Jurkat, Clone E6-1 (cell line): ENCODE measurements at regions not wholly inside any gene's neighbourhood (a gene's known extent, or its start where the extent isn't known, plus 50 kb on each side); places are given as distances from the start of the nearest gene placed in this dataset.
A peak's percentile ranks its signal among the peaks of the same experiment; 100 is the strongest.

Experiments
- DNase-seq: peaks from one replicate; pipeline ENCODE4 v3.0.0-alpha.2; 2011; ENCODE audit warnings: low read depth, low spot score
- H3K4me3 ChIP-seq: 2 replicates; pipeline ENCODE4 v1.5.1; 2011; ENCODE audit warnings: mild to moderate bottlenecking, low read length, control low read depth, moderate library complexity

DNA sequence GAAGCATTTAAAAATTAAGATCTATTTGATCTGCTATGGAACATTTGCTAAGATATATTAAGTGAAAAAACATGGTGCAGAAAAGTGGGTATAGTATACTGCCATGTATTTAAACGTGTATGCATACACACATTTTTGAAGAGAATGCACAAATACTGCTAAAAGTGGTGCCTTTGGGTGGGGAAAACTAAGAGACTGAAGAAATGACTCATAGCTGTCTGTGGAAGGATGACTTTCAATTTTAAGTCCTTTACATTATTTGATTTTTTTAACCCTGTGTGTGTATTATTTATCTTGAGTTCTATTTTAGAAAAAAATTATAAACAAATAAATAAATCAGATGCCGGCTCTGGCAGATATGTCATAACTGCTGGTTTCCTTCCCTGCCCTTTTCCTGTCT lies 120.7 kb upstream of the SLIT3 start:
- no peak overlapping the region for H3K4me3 ChIP-seq
- DNase-seq, result no peak

DNA sequence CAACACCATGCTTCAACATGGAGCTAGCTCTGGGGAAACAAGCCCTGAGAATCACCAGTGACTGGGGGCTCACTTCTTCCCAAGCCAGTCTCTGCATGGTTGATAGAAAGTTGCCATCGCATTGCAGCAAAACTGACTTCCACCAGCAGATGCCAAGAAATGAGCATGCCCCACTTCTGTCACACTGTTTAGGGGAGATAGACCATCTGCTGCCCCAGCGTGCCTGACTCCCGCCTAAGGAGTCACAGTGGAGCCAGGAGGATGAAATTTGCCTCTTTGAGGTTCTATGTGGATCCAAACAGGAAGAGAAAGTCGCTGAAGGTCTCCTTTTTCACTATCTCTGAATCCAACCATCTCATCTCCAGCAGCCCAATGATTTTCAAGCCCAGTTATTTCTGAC lies 116.7 kb upstream of the SLIT3 start:
- no peak for DNase-seq
- no peak overlapping the region for H3K4me3 ChIP-seq

DNA sequence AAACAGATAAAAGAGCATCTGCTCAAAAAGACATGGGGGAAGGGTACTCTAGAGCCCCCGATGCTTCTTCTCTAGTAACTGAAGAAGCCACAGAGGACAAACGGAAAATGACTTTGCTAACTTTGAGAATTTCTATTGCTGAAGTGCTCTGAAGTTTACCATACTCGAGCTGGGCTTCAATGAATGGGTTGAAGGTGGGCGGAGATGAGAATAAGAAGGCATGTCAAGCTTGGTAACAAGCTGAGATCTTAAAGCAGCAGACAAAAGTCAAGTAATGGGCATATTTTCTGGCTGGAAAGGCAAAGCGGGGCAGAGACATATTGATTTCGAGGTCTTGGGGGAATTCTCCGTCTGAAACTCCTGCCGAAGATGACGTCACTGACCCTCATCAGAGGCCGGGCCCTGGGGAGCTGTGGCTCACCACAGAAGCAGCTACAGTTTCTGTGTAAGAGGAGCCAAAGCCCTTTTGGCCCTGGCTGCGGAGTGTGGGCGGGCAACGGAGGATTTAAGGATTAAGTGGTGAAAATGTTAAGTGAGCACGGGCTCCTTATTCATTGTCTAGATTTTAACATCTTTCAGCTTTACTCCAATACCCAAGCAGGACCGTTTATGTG lies 115.8 kb upstream of the SLIT3 start:
- no peak overlapping the region for H3K4me3 ChIP-seq
- no peak for DNase-seq

DNA sequence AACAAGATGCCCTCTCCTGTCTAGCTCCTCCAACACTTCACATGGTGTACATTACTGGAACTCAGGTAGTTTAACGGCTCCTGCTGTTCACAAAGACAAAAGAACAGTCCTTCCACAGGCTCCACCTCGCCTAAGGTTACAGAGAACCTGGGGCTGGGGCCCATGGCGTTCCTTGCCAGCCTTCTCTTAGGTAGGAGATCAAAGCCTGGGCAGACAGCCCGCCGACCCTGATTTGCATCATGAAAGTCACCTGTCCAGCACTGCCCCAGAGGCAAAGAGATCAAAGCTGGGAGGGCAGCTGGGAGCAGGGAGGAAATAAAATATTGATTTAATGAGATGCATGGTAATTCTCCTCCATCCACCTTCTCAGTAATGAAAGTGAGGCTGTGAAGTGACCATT lies 115.0 kb upstream of the SLIT3 start:
- H3K4me3 ChIP-seq, result no peak overlapping the region
- DNase-seq, result no peak

DNA sequence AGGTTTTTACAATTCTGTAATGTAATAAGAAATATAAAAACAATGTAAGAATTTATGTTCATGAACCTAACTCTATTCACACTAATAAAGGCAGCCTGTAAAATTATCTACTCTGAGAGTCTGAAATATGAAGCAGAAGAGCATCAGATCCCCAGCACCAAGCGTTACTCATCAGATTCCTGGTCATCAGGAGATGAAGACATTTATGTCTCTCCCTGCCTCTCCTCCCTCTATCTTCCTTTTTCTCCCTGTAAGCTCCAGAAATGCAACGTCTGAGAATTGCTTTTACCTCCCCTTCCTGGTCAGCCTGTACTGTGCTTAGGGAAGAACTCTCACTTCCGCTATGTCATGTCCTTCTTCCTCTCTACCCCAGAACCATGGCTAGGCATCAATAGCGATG lies 114.4 kb upstream of the SLIT3 start:
- DNase-seq, result no peak
- H3K4me3 ChIP-seq, result no peak overlapping the region

DNA sequence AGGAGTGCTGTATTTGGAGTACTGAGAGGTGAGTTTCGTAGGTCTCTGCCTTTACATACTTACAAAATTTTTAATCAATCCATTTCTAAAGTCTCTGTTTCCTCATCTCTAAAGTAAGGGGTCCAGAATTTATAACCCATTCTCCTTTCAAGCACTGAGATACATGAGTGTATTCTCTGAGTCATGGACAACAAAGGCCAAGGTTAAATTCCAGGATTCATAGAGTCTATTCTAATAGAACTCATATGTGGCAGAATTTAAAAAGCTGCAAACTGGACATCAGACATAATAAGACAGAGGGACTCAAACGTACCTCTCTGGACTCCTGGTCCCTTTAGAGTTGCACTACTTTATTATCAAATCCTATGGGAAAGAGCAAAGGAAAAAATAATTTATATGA lies 112.5 kb upstream of the SLIT3 start:
- H3K4me3 ChIP-seq, result no peak overlapping the region
- no peak for DNase-seq

DNA sequence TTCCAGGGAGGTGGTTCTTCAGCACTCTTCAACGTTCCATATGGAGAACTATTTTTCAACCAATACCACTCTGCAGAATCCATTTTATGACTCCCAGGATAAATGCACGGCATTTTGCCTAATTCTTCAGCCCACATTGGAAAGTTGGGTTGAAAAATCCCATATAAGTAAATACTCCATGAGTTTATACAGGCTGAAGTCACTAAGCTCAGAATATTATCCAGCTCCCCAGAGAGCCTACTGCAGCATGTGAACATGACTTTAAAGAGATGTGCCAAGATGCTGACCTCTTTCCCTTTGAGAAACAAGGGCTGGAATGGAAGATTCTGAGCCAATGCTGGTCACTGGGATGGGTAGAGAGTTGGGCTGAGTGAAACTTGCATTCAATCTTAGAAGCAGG lies 111.9 kb upstream of the SLIT3 start:
- no peak for DNase-seq
- no peak overlapping the region for H3K4me3 ChIP-seq

DNA sequence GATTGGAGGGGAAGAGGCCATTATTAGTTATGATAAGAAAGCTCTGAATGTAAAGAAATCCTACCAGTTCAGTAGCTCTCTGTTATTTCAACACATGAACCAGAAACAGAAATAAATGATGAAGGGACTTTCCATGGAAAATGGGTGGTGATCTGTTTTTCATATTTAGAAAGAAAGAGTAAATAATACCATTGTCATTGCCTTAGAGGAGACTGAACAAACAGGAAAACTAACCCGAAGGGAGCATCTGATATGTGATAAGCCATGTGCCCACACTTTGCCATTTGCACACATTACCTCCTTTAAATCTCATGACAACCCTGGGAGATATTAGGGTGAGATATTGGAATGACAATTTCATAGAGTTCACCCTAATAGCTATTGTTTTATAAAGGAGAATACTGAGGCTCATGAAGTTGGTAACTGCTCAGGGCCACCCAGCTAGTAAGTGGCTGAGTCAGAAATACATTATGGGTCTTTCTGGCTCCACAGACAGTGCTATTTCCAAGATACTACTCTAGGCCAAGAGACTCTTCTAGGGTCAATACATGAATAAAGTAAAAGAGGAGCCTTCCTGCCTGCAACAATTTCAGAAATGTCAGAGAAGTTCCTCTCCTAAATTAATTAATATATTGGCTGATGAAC lies 111.0 kb upstream of the SLIT3 start:
- H3K4me3 ChIP-seq, result no peak overlapping the region
- no peak for DNase-seq

DNA sequence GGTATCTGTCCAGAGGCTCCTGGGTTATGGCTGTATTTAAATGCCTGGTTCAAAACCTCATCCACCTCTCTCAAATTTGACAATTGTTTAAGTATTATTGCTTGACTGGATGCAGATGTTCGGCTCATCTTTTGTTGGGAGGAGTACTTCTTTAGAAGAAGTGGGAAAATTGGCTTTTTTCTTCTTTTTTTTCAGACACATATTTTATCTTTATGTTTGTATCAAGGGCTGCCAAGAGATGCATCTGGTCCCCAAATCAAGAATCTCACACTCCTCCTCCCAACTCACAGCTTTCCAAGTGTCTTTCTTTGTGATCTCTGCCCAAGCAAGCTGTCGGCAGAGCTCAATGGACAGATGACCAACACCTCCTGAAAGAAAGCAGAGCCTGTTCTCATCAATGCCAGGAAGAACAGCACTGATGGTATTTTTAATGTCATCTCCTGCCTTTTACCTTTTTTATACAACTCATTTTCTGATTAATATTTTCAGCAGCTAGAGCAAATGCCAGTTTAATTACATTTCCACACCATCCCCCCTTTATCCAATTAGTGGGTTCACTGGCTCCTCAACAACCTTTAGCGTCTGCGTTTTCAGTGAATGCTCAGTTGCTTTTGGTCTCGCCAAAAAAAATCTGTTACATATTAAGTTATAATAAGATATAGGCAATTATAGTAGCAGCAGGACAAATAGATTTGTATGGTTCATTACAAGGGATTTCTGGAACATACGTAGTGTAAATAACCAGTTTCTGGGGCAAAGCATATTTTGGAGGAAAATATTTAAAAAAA lies 110.3 kb upstream of the SLIT3 start:
- H3K4me3 ChIP-seq, result no peak overlapping the region
- no peak for DNase-seq

DNA sequence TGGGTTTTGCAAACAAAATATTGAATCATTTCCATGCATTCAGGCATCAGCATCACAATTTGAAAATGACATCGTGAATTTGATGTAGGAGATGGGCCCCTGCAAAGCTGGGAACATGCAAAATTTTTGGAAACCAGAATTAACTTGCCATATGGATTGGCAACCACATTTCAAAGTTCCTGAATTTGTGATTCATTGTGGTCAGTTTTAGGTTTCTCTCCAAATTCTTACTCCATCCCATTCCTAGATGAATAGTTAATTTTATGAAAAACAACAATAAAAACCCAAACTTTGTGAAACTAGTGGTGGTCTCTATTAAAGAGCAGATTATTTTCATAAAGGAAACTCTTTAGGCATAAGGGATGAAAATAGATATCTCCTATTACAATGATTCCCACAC lies 107.8 kb upstream of the SLIT3 start:
- no peak for DNase-seq
- no peak overlapping the region for H3K4me3 ChIP-seq

DNA sequence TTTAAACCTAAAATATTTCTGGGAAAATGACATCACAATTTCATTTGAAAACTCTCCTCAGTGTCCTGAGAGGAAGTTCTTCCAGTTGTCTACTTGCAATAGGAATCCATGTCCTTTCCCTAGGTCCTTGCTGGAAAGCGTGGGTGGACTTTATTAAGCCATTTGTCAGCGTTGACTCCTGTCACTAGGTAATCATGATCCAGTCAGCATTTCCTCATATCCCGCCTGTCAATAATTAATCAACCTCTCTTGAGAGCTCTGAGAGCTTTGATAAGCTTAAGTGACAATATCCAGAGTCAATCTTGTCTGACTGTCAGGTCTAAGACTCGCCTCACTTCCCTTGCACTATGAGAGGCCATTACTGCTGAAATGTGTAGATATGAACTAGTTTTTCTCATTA lies 107.2 kb upstream of the SLIT3 start:
- no peak for DNase-seq

DNA sequence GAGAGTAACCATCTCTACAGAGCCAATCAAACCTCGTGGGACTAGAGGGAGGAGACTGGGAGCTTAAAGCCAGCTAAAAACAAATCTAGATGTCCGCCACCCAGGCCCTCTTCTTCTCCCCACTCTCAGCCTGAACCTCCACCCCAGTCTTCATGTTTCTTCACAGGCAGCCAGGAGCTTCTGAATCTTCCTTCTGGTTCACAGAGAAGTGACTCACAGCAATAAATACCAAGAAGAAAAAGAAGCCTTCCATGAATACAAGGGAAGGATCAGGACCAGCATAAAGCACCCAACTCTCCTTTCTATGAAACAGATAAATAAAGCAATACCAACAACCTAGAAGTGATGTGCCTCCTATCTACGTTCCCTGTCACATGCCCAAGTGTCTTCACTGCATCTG lies 103.3 kb upstream of the SLIT3 start:
- H3K4me3 ChIP-seq, result no peak overlapping the region
- no peak for DNase-seq

More for the DNA sequence above, 107.2 kb upstream of the SLIT3 start:
- no peak overlapping the region for H3K4me3 ChIP-seq

DNA sequence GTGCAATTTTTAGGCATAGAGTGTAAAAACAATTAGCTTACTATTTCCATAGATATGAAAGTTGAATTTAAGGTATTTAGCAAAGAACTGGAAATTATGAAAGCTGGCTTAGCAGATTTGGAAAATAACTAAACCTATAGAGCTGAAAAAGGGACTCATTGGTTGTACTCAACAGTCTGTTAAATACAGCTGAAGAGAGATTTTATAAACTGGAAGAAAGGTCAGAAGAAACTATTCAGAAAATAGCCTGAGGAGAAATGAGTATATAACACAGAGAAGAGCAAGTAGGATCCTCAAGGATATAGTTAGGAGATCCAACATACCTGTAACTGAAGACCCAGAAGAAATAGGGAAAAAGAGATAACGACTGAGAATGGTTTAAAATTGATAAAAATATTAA lies 97.6 kb upstream of the SLIT3 start:
- no peak overlapping the region for H3K4me3 ChIP-seq
- no peak for DNase-seq

DNA sequence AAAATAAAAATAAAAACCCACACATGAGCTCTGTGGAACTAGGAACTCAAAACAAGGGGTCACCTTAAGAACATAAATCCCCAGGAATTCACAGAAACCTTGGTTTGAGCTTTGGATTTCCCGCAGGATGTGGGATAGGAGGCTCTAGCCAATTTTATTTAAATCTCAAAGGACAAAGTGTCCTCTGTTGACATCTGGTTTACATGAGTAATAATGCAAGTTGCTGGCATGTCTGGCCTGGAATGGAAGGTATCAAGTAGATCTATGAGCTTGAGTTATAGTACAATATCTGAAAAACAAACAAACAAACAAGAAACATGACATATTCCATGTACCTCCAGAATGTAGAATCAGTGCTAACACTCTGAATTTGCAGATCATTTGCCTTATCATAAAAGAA lies 94.2 kb upstream of the SLIT3 start:
- no peak for DNase-seq

DNA sequence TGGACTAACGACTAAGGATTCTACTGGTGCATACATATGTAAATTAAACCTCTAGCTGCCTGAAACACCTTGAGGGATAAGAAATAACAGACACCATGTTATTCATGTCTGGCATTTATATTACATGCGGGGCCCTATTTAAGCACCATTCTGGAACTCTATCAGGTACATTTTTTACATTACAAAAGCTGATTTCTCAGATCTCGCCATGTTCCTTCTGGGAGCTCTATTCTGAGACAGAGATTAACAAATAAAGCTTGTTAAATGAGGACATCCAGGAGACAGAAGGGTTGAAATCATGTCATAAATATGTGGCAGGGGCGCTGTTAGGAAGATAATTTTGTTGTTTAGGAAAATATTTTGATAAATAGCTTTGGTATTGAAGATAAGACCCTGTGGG lies 93.4 kb upstream of the SLIT3 start:
- no peak overlapping the region for H3K4me3 ChIP-seq

More for the DNA sequence above, 94.2 kb upstream of the SLIT3 start:
- H3K4me3 ChIP-seq, result no peak overlapping the region

DNA sequence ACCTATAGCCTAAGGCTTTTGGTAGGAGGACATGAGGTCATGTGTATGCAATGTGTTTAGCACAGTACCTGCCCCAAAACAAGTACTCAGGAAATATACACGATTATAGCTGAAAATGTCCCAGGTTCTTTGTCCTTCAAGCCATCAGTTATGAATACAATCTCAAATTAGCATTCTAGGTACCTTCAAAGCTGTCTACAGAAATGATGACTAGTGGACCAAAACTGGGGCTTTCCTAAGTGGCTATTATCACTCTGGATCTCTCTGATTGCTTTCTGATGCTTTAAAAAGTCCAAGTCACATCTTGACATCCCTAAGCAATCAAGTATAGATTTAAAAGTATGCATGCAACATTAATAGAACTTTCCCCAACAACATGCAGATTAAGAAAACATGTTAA lies 93.0 kb upstream of the SLIT3 start:
- no peak overlapping the region for H3K4me3 ChIP-seq
- no peak for DNase-seq

More for the DNA sequence above, 93.4 kb upstream of the SLIT3 start:
- no peak for DNase-seq

DNA sequence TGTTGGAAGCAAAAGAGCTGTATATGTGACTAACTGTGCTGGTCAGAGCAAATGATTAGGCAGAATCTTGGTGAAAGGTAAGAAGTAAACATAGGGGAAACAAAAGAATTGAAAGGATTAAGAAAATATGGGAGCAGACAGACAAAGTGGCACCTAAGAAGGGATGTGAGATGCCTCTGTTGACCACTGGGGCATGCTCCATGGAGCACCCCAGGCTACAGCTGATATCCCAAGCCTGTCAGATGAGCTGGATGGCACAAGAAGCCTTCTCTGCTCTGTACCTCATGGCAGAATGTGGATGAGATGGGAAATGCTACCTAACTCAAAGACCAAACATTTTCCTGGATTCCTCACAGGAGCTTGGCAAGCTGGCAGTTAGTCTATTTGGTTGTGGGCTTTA lies 89.3 kb upstream of the SLIT3 start:
- no peak overlapping the region for H3K4me3 ChIP-seq
- DNase-seq, result no peak

DNA sequence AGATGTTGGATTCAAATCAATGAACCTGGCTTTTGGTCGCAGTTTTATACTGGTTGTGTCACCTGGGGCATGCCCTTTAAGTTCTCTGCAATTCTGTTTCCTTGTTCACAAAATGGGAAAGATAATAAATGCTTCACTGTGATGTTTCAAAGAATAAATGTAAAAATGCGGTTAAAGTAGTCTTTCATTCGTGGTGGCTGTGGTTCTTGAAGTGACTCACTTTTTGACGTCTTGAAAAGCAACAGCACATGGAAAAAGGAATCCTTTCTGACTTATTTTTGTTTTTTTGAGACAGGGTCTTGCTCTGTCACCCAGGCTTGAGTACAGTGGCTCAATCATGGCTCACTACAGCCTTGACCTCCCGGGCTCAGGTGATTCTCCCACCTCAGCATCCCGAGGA lies 88.4 kb upstream of the SLIT3 start:
- no peak for DNase-seq
- H3K4me3 ChIP-seq, result no peak overlapping the region

DNA sequence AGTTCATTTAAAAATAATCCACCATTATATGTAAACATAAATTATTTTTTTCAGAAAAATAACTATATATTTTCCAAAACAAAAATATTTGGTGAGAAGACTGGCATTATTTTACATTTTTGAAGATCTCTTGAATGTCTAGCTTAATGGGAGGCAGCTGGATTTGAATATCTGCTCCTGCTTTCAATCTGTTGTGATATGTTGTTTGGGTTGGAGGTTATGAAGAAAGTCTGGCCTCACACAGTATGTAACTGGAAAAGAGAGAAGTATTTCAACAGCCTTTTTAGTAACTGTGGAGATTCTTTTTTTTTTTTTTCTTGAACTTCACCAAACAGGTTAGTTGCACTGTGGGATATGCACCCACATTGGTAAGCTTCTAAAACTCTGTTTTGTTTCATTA lies 84.7 kb upstream of the SLIT3 start:
- no peak for DNase-seq
- no peak overlapping the region for H3K4me3 ChIP-seq

DNA sequence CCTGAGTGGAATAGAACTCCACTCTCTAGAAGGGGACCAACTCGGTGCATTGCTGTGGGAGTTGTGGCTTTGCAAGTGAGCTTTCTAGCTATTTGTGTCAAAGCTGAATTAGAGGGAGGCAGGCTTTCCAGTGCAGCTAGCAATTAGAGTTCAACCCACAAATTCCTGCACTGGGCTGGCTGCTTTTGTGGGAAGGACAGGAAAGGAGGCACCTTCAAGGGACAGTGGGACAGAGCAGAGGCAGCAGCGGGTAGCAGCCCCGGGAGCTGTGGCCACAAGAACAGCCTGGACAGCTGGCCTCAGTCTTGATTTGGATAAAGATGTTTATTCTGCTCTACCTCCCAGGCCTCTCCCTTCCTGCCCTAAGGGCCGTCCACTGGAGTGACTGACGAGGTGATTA lies 83.7 kb upstream of the SLIT3 start:
- H3K4me3 ChIP-seq, result no peak overlapping the region
- DNase-seq, result no peak

DNA sequence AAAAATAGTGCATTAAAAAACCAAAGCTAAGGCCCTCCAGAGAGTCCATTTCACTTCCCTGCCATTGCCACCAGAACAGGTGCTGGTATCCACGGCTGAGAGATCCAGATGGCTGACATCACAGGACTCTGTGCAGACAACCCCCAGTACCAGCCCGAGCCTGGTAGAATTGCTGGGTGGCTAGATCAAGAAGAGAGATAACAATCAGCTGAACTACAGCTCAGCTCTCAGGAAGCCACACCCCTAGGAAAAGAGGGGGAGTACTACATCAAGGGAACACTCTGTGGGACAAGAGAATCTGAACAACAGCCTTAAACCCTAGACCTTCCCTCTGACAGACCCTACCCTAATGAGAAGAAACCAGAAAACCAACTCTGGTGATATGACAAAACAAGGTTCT lies 73.8 kb upstream of the SLIT3 start:
- H3K4me3 ChIP-seq, result no peak overlapping the region
- peak; percentile 15 for DNase-seq
